IPS-15b (cell line): ENCODE measurements at regions not wholly inside any gene's neighbourhood (a gene's known extent, or its start where the extent isn't known, plus 50 kb on each side); places are given as distances from the start of the nearest gene placed in this dataset.

ENCODE experiments used
- H3K27me3 ChIP-seq: one replicate; pipeline ENCODE4 v1.6.1; 2013; ENCODE audit warnings: low read length; ENCODE audit not compliant: control insufficient read depth, insufficient read depth
- H3K36me3 ChIP-seq: one replicate; pipeline ENCODE4 v1.6.1; 2013; ENCODE audit warnings: low read length; ENCODE audit not compliant: control insufficient read depth, insufficient read depth
- H3K4me1 ChIP-seq: one replicate; pipeline ENCODE4 v1.6.1; 2013; ENCODE audit warnings: mild to moderate bottlenecking, low read length; ENCODE audit not compliant: control insufficient read depth, insufficient read depth
- H3K4me3 ChIP-seq: one replicate; pipeline ENCODE4 v1.5.1; 2013; ENCODE audit warnings: low read depth, low read length
- H3K9ac ChIP-seq: one replicate; pipeline ENCODE4 v1.6.1; 2013; ENCODE audit warnings: low read depth, mild to moderate bottlenecking, low read length
- H3K9me3 ChIP-seq: one replicate; pipeline ENCODE4 v1.6.1; 2013; ENCODE audit warnings: mild to moderate bottlenecking, low read length; ENCODE audit not compliant: control insufficient read depth, insufficient read depth

GRCh38 chr10:62581351-62581750 is 207.2 kb downstream of the ZNF365 start:
- Histone ChIP-seq H3K36me3 (no peaks in the 10 kb centered on the region), H3K4me1 (no peaks in the 10 kb centered on the region), H3K9me3 (no peaks in the 10 kb centered on the region), H3K4me3 (no peak overlapping the region), H3K27me3 (no peaks in the 10 kb centered on the region), H3K9ac (no peak overlapping the region)

- H3K9ac ChIP-seq = no peak overlapping the region
- H3K4me3 ChIP-seq = no peak overlapping the region
- H3K9me3 ChIP-seq = no peaks in the 10 kb centered on the region
- H3K27me3 ChIP-seq = no peaks in the 10 kb centered on the region
- no peaks in the 10 kb centered on the region for H3K36me3 ChIP-seq
- H3K4me1 ChIP-seq = no peaks in the 10 kb centered on the region
Measured at GRCh38 chr10:62582101-62582705, 208.0 kb downstream of the ZNF365 start.

- no peaks in the 10 kb centered on the region for H3K27me3 ChIP-seq
- H3K36me3 ChIP-seq = no peaks in the 10 kb centered on the region
- no peaks in the 10 kb centered on the region for H3K9me3 ChIP-seq
- H3K4me3 ChIP-seq = no peak overlapping the region
- H3K9ac ChIP-seq = no peak overlapping the region
- H3K4me1 ChIP-seq = no peaks in the 10 kb centered on the region
Measured at GRCh38 chr10:62582804-62583208, 208.6 kb downstream of the ZNF365 start.

GRCh38 chr10:62583876-62584615 is 209.9 kb downstream of the ZNF365 start:
- no peak overlapping the region for H3K9ac ChIP-seq
- H3K4me1 ChIP-seq = no peaks in the 10 kb centered on the region
- no peak overlapping the region for H3K4me3 ChIP-seq
- no peaks in the 10 kb centered on the region for H3K9me3 ChIP-seq
- H3K27me3 ChIP-seq = no peaks in the 10 kb centered on the region
- no peaks in the 10 kb centered on the region for H3K36me3 ChIP-seq

- no peaks in the 10 kb centered on the region for H3K4me1 ChIP-seq
- H3K27me3 ChIP-seq = no peaks in the 10 kb centered on the region
- no peaks in the 10 kb centered on the region for H3K9me3 ChIP-seq
- no peak overlapping the region for H3K4me3 ChIP-seq
- no peak overlapping the region for H3K9ac ChIP-seq
- H3K36me3 ChIP-seq = no peaks in the 10 kb centered on the region
Measured at GRCh38 chr10:62584731-62585130, 210.6 kb downstream of the ZNF365 start.

- Histone ChIP-seq H3K9me3 (no peaks in the 10 kb centered on the region), H3K27me3 (no peaks in the 10 kb centered on the region), H3K9ac (no peak overlapping the region), H3K36me3 (no peaks in the 10 kb centered on the region), H3K4me1 (no peaks in the 10 kb centered on the region), H3K4me3 (no peak overlapping the region)
Measured at GRCh38 chr10:62585211-62585775, 211.1 kb downstream of the ZNF365 start.

- Histone ChIP-seq H3K9ac (no peak overlapping the region), H3K27me3 (no peaks in the 10 kb centered on the region), H3K4me1 (no peaks in the 10 kb centered on the region), H3K9me3 (no peaks in the 10 kb centered on the region), H3K4me3 (no peak overlapping the region), H3K36me3 (no peaks in the 10 kb centered on the region)
Measured at GRCh38 chr10:62587011-62587410, 212.8 kb downstream of the ZNF365 start.

GRCh38 chr10:62588116-62588515 is 213.9 kb downstream of the ZNF365 start:
- Histone ChIP-seq H3K9ac (no peak overlapping the region), H3K9me3 (no peaks in the 10 kb centered on the region), H3K36me3 (no peaks in the 10 kb centered on the region), H3K4me3 (no peak overlapping the region), H3K4me1 (no peaks in the 10 kb centered on the region), H3K27me3 (no peaks in the 10 kb centered on the region)

GRCh38 chr10:62589689-62590088 is 214.8 kb upstream of the ADO start:
- no peak overlapping the region for H3K9ac ChIP-seq
- no peak overlapping the region for H3K4me3 ChIP-seq
- no peaks in the 10 kb centered on the region for H3K36me3 ChIP-seq
- no peaks in the 10 kb centered on the region for H3K9me3 ChIP-seq
- H3K4me1 ChIP-seq = peaks cover 5% of the 10 kb centered on the region
- no peaks in the 10 kb centered on the region for H3K27me3 ChIP-seq

GRCh38 chr10:62590306-62590705 is 214.2 kb upstream of the ADO start:
- Histone ChIP-seq H3K36me3 (no peaks in the 10 kb centered on the region), H3K9ac (no peak overlapping the region), H3K4me3 (no peak overlapping the region), H3K27me3 (no peaks in the 10 kb centered on the region), H3K9me3 (no peaks in the 10 kb centered on the region), H3K4me1 (peaks cover 5% of the 10 kb centered on the region)

GRCh38 chr10:62594093-62594520 is 210.4 kb upstream of the ADO start:
- H3K4me3 ChIP-seq = no peak overlapping the region
- no peaks in the 10 kb centered on the region for H3K36me3 ChIP-seq
- H3K9me3 ChIP-seq = no peaks in the 10 kb centered on the region
- H3K9ac ChIP-seq = no peak overlapping the region
- H3K27me3 ChIP-seq = no peaks in the 10 kb centered on the region
- peaks cover 5% of the 10 kb centered on the region for H3K4me1 ChIP-seq

- H3K27me3 ChIP-seq = no peaks in the 10 kb centered on the region
Measured at GRCh38 chr10:62597226-62597625, 207.3 kb upstream of the ADO start.

More at GRCh38 chr10:62597226-62597625, 207.3 kb upstream of the ADO start:
- Histone ChIP-seq H3K9me3 (no peaks in the 10 kb centered on the region), H3K4me3 (no peak overlapping the region), H3K4me1 (peaks cover 5% of the 10 kb centered on the region), H3K9ac (no peak overlapping the region), H3K36me3 (no peaks in the 10 kb centered on the region)
